ENCODE measurements at regions not wholly inside any gene's neighbourhood (a gene's known extent, or its start where the extent isn't known, plus 50 kb on each side); places are given as distances from the start of the nearest gene placed in this dataset.

DNA sequence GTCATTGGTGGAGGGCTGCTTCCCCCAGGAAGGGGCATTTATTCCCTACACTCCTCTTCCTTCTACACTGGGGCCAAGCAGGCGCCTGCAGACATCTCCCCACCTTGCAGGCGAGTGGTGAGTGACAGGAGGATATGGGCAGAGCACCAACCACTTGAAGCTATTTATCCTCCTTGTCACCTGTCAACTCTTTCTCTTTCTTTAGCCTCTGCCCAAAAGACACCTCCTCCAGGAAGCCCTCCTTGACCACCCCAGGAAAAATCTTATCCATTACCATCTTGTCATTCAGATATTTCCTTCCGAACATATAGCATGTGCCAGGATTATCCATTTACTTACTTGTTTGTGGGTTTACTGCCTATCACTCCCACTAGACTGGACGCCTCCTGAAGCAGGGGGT lies 362.4 kb downstream of the MN1 start:
- TF ChIP-seq, protein P1, sequence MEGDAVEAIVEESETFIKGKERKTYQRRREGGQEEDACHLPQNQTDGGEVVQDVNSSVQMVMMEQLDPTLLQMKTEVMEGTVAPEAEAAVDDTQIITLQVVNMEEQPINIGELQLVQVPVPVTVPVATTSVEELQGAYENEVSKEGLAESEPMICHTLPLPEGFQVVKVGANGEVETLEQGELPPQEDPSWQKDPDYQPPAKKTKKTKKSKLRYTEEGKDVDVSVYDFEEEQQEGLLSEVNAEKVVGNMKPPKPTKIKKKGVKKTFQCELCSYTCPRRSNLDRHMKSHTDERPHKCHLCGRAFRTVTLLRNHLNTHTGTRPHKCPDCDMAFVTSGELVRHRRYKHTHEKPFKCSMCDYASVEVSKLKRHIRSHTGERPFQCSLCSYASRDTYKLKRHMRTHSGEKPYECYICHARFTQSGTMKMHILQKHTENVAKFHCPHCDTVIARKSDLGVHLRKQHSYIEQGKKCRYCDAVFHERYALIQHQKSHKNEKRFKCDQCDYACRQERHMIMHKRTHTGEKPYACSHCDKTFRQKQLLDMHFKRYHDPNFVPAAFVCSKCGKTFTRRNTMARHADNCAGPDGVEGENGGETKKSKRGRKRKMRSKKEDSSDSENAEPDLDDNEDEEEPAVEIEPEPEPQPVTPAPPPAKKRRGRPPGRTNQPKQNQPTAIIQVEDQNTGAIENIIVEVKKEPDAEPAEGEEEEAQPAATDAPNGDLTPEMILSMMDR (IDR thresholded peaks at IDR 0.05; ENCODE audit: control extremely low read depth in 1 of 3, insufficient read depth in 1 of 3, low read depth in 1 of 3, low read length in 3 of 3), result no peak
- TF ChIP-seq TBP (IDR thresholded peaks at IDR 0.05; ENCODE audit: low read depth, low read length), result no peak

Data from H1 (cell line).